ENCODE measurements at regions not wholly inside any gene's neighbourhood (a gene's known extent, or its start where the extent isn't known, plus 50 kb on each side); places are given as distances from the start of the nearest gene placed in this dataset.

DNA sequence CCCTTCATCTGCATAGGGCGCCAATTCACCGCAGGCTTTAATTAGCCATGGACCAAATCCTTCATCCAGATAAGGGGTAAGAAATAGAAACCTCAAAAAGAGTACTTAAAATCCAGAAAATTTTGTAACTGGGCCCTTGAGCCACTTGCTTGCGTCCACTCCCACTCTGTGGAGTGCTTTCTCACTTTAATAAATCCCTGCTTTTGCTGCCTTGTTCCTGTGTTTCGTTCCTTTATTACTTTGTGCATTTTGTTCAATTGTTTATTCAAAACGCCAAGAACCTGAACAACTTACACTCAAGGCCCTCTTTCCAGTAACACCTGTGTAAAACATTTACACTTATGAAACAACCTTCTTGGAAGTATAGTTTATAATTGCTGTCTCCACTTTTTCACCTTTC lies 66.5 kb downstream of the HMHB1 start:
- H3K4me3 ChIP-seq (ENCODE audit: low read depth in 2 of 2, low read length in 1 of 2) = no peak overlapping the region
- DNase-seq = no peak
- no peaks in the 10 kb centered on the region for H3F3A ChIP-seq (replicated peaks; ENCODE audit: insufficient read depth)
- H3K4me1 ChIP-seq (ENCODE audit: control insufficient read depth in 1 of 2, insufficient read depth in 2 of 2, low read depth in 1 of 2, low read length in 1 of 2) = no peaks in the 10 kb centered on the region; a peak in 1 of 4 replicates
- TF ChIP-seq EP300 (IDR thresholded peaks at IDR 0.05; ENCODE audit: borderline replicate concordance in 1 of 2, low read depth in 1 of 2, low read length in 1 of 2) (no peak), GABPA (IDR thresholded peaks at IDR 0.05; ENCODE audit: low read depth) (no peak), POLR2AphosphoS5 (IDR thresholded peaks at IDR 0.05; ENCODE audit: low read depth, low read length) (no peak), CHD2 (IDR thresholded peaks at IDR 0.05; ENCODE audit: low read length, partially characterized antibody) (no peak), GATA2 (CRISPR knock-in tag; IDR thresholded peaks at IDR 0.05) (no peak), RAD21 (IDR thresholded peaks at IDR 0.05; ENCODE audit: low read length) (no peak), EZH2phosphoT487 (IDR thresholded peaks at IDR 0.05; ENCODE audit: borderline replicate concordance, low read depth) (no peak), RFX5 (IDR thresholded peaks at IDR 0.05; ENCODE audit: low read length) (no peak)
- TF ChIP-seq, protein P1, sequence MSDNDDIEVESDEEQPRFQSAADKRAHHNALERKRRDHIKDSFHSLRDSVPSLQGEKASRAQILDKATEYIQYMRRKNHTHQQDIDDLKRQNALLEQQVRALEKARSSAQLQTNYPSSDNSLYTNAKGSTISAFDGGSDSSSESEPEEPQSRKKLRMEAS (IDR thresholded peaks at IDR 0.05; ENCODE audit: low read depth) = no peak
- TF ChIP-seq, protein P2, sequence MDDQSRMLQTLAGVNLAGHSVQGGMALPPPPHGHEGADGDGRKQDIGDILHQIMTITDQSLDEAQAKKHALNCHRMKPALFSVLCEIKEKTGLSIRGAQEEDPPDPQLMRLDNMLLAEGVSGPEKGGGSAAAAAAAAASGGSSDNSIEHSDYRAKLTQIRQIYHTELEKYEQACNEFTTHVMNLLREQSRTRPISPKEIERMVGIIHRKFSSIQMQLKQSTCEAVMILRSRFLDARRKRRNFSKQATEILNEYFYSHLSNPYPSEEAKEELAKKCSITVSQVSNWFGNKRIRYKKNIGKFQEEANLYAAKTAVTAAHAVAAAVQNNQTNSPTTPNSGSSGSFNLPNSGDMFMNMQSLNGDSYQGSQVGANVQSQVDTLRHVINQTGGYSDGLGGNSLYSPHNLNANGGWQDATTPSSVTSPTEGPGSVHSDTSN (IDR thresholded peaks at IDR 0.05) = no peak
- H2AFZ ChIP-seq (ENCODE audit: low read depth) = no peak overlapping the region
- POLR2A ChIA-PET = no interaction called here
- 94% methylated on average over 5 of the region's 5 CpGs for WGBS (ENCODE audit: low lambda C conversion rate)
- no peak overlapping the region for H3K4me2 ChIP-seq
- no peaks in the 10 kb centered on the region for H3K36me3 ChIP-seq (replicated peaks in 1 of 2; ENCODE audit: control insufficient read depth in 1 of 2, insufficient read depth in 2 of 2, low read length in 1 of 2)
- H3K27ac ChIP-seq (ENCODE audit: low read depth in 2 of 2, low read length in 1 of 2) = no peak overlapping the region
- no peaks in the 10 kb centered on the region for H3K9me3 ChIP-seq
- H3K79me2 ChIP-seq (ENCODE audit: insufficient read depth) = no peaks in the 10 kb centered on the region
- H3K9me2 ChIP-seq = no peaks in the 10 kb centered on the region
- H3K9ac ChIP-seq = no peak overlapping the region
- CTCF ChIA-PET = no interaction called here
- H4K20me1 ChIP-seq (ENCODE audit: insufficient read depth) = no peaks in the 10 kb centered on the region
- H3K27me3 ChIP-seq (ENCODE audit: insufficient read depth) = no peaks in the 10 kb centered on the region

DNA sequence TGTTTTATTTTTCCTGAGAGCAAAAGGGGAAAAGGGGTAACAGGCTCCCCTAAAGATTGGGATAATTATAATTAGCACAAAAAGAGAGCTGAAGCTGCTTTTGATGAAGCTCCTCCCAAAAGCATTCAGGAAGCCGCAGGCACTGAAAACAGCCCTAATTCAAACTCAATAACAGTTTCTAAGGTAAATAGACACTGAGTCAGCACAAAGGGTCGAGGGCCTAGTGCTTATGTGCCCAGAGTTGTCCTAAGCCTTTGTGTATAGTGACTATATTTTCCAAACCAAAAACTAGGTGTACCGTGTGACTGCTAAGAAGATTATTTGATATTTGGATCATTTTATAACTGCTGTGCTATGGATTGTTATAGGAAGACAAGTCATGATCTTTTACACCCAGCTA lies 67.7 kb downstream of the HMHB1 start:
- Histone ChIP-seq H3K4me2 (no peak overlapping the region), H3K27me3 (ENCODE audit: insufficient read depth) (no peaks in the 10 kb centered on the region), H3K4me3 (ENCODE audit: low read depth in 2 of 2, low read length in 1 of 2) (no peak overlapping the region), H3K9me2 (no peaks in the 10 kb centered on the region), H3K4me1 (ENCODE audit: control insufficient read depth in 1 of 2, insufficient read depth in 2 of 2, low read depth in 1 of 2, low read length in 1 of 2) (no peaks in the 10 kb centered on the region), H3K36me3 (replicated peaks in 1 of 2; ENCODE audit: control insufficient read depth in 1 of 2, insufficient read depth in 2 of 2, low read length in 1 of 2) (no peaks in the 10 kb centered on the region), H3K27ac (ENCODE audit: low read depth in 2 of 2, low read length in 1 of 2) (no peak overlapping the region), H3K79me2 (ENCODE audit: insufficient read depth) (no peaks in the 10 kb centered on the region), H2AFZ (ENCODE audit: low read depth) (no peak overlapping the region), H3F3A (replicated peaks; ENCODE audit: insufficient read depth) (no peaks in the 10 kb centered on the region), H3K9ac (no peak overlapping the region), H4K20me1 (ENCODE audit: insufficient read depth) (no peaks in the 10 kb centered on the region), H3K9me3 (no peaks in the 10 kb centered on the region)
- CTCF ChIA-PET = no interaction called here
- DNase-seq = no peak
- 77% methylated on average over 3 of the region's 3 CpGs for WGBS (ENCODE audit: low lambda C conversion rate)
- POLR2A ChIA-PET = no interaction called here
- TF ChIP-seq RFX5 (IDR thresholded peaks at IDR 0.05; ENCODE audit: low read length) (no peak), RCOR1 (IDR thresholded peaks at IDR 0.05; ENCODE audit: low read length) (no peak), ELF1 (IDR thresholded peaks at IDR 0.05) (no peak), EP300 (IDR thresholded peaks at IDR 0.05; ENCODE audit: borderline replicate concordance in 1 of 2, low read depth in 1 of 2, low read length in 1 of 2) (no peak), FOSL2 (IDR thresholded peaks at IDR 0.05; ENCODE audit: borderline replicate concordance, low read depth) (no peak), CHD2 (IDR thresholded peaks at IDR 0.05; ENCODE audit: low read length, partially characterized antibody) (no peak), TAF1 (IDR thresholded peaks at IDR 0.05; ENCODE audit: borderline replicate concordance, low read depth, low read length) (no peak), GATA2 (CRISPR knock-in tag; IDR thresholded peaks at IDR 0.05) (no peak), MEF2A (IDR thresholded peaks at IDR 0.05; ENCODE audit: borderline replicate concordance, low read depth) (no peak), TEAD4 (IDR thresholded peaks at IDR 0.05; ENCODE audit: borderline replicate concordance, insufficient read depth) (no peak), YY1 (IDR thresholded peaks at IDR 0.05; ENCODE audit: low read depth) (no peak)
- TF ChIP-seq, protein P3, sequence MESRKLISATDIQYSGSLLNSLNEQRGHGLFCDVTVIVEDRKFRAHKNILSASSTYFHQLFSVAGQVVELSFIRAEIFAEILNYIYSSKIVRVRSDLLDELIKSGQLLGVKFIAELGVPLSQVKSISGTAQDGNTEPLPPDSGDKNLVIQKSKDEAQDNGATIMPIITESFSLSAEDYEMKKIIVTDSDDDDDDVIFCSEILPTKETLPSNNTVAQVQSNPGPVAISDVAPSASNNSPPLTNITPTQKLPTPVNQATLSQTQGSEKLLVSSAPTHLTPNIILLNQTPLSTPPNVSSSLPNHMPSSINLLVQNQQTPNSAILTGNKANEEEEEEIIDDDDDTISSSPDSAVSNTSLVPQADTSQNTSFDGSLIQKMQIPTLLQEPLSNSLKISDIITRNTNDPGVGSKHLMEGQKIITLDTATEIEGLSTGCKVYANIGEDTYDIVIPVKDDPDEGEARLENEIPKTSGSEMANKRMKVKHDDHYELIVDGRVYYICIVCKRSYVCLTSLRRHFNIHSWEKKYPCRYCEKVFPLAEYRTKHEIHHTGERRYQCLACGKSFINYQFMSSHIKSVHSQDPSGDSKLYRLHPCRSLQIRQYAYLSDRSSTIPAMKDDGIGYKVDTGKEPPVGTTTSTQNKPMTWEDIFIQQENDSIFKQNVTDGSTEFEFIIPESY (IDR thresholded peaks at IDR 0.05; ENCODE audit: borderline replicate concordance, low read depth) = no peak
- TF ChIP-seq, protein P4, sequence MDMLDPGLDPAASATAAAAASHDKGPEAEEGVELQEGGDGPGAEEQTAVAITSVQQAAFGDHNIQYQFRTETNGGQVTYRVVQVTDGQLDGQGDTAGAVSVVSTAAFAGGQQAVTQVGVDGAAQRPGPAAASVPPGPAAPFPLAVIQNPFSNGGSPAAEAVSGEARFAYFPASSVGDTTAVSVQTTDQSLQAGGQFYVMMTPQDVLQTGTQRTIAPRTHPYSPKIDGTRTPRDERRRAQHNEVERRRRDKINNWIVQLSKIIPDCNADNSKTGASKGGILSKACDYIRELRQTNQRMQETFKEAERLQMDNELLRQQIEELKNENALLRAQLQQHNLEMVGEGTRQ (IDR thresholded peaks at IDR 0.05; ENCODE audit: borderline replicate concordance, low read depth, low read length) = no peak
- TF ChIP-seq, protein P5, sequence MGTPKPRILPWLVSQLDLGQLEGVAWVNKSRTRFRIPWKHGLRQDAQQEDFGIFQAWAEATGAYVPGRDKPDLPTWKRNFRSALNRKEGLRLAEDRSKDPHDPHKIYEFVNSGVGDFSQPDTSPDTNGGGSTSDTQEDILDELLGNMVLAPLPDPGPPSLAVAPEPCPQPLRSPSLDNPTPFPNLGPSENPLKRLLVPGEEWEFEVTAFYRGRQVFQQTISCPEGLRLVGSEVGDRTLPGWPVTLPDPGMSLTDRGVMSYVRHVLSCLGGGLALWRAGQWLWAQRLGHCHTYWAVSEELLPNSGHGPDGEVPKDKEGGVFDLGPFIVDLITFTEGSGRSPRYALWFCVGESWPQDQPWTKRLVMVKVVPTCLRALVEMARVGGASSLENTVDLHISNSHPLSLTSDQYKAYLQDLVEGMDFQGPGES (IDR thresholded peaks at IDR 0.05; ENCODE audit: low read depth, low read length) = no peak
- TF ChIP-seq, protein P6, sequence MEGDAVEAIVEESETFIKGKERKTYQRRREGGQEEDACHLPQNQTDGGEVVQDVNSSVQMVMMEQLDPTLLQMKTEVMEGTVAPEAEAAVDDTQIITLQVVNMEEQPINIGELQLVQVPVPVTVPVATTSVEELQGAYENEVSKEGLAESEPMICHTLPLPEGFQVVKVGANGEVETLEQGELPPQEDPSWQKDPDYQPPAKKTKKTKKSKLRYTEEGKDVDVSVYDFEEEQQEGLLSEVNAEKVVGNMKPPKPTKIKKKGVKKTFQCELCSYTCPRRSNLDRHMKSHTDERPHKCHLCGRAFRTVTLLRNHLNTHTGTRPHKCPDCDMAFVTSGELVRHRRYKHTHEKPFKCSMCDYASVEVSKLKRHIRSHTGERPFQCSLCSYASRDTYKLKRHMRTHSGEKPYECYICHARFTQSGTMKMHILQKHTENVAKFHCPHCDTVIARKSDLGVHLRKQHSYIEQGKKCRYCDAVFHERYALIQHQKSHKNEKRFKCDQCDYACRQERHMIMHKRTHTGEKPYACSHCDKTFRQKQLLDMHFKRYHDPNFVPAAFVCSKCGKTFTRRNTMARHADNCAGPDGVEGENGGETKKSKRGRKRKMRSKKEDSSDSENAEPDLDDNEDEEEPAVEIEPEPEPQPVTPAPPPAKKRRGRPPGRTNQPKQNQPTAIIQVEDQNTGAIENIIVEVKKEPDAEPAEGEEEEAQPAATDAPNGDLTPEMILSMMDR (IDR thresholded peaks at IDR 0.05) = no peak
